Esophagus muscularis mucosa (tissue), 4 donors: ENCODE measurements at regions not wholly inside any gene's neighbourhood (a gene's known extent, or its start where the extent isn't known, plus 50 kb on each side); places are given as distances from the start of the nearest gene placed in this dataset.

Source experiments
- DNase-seq: peaks from one replicate; pipeline ENCODE4 v3.0.0-alpha.2; 2017; ENCODE audit errors: extremely low spot score
- H3K27ac ChIP-seq, 4 donors: fragments of 200-600 bp; sonication (generic); replicated peaks in 1 of 4; 1 replicate in 3 of 4; 2 replicates in 1 of 4; pipeline ENCODE4 v1.5.1; 2016 to 2019; ENCODE audit warnings: mild to moderate bottlenecking in 1 of 4
- H3K27me3 ChIP-seq, 4 donors: fragments of 200-600 bp; sonication (generic); one replicate each; pipeline versions ENCODE4 v1.5.1 to v1.6.0; 2016 to 2019
- H3K36me3 ChIP-seq, 4 donors: fragments of 200-600 bp; sonication (generic); one replicate each; pipeline ENCODE4 v1.5.1; 2016 to 2019
- H3K4me1 ChIP-seq, 4 donors: fragments of 200-600 bp; sonication (generic); one replicate each; pipeline ENCODE4 v1.5.1; 2016 to 2019
- H3K4me3 ChIP-seq, 4 donors: fragments of 200-600 bp; sonication (generic); 1 replicate in 2 of 4; 2 replicates in 2 of 4; pipeline ENCODE4 v1.5.1; 2016 to 2019; ENCODE audit warnings: mild to moderate bottlenecking in 4 of 4, moderate library complexity in 1 of 4
- H3K9me3 ChIP-seq, 4 donors: fragments of 200-600 bp; sonication (generic); 1 replicate in 3 of 4; 2 replicates in 1 of 4; pipeline ENCODE4 v1.5.1; 2016 to 2019
- EP300 ChIP-seq: sonication (generic); formaldehyde crosslinking; IDR thresholded peaks from one replicate; pipeline ENCODE4 v1.6.1; 2017; ENCODE audit warnings: antibody characterized with exemption
- POLR2A ChIP-seq: fragments of 450-650 bp; IDR thresholded peaks from one replicate; pipeline ENCODE4 v1.6.1; 2017; ENCODE audit warnings: antibody characterized with exemption, moderate library complexity, mild to moderate bottlenecking, low read depth
- POLR2AphosphoS5 ChIP-seq, 2 donors: sonication (generic); formaldehyde crosslinking; IDR thresholded peaks; one replicate each; pipeline ENCODE4 v1.6.1; 2017; ENCODE audit warnings: antibody characterized with exemption in 2 of 2
- WGBS: methylation state at CpG from one replicate; pipeline ENCODE4 v1.1.5; 2018; 5-methylcytosine and 5-hydroxymethylcytosine counted together
- intact Hi-C: fragments of 100-400 bp; cut with DNase I; formaldehyde crosslinking; loops from one replicate; pipeline ENCODE4 v1.15.1; 2023
- TF ChIP-seq, protein P1 (sequence below), 3 experiments: fragments of 200-600 bp in 2 of 3; fragments of 450-650 bp in 1 of 3; sonication (generic) in 2 of 3; IDR thresholded peaks; one replicate each; pipeline ENCODE4 v1.5.1; 2017 to 2019; ENCODE audit warnings: antibody characterized with exemption in 3 of 3, mild to moderate bottlenecking in 2 of 3, moderate library complexity in 1 of 3

DNA sequence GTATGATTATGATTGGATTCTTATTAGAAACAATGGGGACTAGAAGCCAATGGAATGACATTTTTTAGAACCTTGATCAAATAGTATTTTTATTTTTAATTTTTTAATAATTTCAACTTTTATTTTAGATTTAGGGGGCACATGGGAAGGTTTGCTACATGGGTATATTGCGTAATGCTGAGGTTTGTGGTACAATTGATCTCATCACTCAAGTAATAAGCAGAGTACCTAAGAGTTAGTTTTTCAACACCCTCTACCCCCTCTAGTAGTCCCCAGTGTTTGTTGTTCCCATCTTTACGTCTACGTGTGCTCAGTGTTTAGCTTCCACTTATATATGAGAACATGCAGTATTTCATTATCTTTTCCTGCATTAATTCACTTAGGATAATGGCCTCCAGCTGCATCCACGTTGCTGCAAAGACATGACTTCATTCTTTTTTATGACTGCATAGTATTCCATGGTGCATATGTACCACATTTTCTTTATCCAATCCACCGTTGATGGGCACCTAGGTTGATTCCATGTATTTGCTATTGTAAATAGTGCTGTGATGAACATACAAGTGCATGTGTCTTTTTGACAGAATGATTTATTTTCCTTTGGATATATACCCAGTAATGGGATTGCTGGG, 281.1 kb upstream of the MAN1A1 start:
- Histone ChIP-seq H3K4me3 (no peak overlapping the region), H3K27ac (no peak overlapping the region), H3K9me3 (no peaks in the 10 kb centered on the region), H3K27me3 (no peaks in the 10 kb centered on the region), H3K4me1 (no peaks in the 10 kb centered on the region), H3K36me3 (no peaks in the 10 kb centered on the region)
- no peak for DNase-seq
- no peak for TF ChIP-seq POLR2AphosphoS5 (IDR thresholded peaks at IDR 0.05)
- no peak for TF ChIP-seq EP300
- TF ChIP-seq, protein P1, sequence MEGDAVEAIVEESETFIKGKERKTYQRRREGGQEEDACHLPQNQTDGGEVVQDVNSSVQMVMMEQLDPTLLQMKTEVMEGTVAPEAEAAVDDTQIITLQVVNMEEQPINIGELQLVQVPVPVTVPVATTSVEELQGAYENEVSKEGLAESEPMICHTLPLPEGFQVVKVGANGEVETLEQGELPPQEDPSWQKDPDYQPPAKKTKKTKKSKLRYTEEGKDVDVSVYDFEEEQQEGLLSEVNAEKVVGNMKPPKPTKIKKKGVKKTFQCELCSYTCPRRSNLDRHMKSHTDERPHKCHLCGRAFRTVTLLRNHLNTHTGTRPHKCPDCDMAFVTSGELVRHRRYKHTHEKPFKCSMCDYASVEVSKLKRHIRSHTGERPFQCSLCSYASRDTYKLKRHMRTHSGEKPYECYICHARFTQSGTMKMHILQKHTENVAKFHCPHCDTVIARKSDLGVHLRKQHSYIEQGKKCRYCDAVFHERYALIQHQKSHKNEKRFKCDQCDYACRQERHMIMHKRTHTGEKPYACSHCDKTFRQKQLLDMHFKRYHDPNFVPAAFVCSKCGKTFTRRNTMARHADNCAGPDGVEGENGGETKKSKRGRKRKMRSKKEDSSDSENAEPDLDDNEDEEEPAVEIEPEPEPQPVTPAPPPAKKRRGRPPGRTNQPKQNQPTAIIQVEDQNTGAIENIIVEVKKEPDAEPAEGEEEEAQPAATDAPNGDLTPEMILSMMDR (IDR thresholded peaks at IDR 0.05) = no peak
- no peak for TF ChIP-seq POLR2A
- intact Hi-C loops = no loop called here
- 92% methylated on average over 5 of the region's 5 CpGs for WGBS

DNA sequence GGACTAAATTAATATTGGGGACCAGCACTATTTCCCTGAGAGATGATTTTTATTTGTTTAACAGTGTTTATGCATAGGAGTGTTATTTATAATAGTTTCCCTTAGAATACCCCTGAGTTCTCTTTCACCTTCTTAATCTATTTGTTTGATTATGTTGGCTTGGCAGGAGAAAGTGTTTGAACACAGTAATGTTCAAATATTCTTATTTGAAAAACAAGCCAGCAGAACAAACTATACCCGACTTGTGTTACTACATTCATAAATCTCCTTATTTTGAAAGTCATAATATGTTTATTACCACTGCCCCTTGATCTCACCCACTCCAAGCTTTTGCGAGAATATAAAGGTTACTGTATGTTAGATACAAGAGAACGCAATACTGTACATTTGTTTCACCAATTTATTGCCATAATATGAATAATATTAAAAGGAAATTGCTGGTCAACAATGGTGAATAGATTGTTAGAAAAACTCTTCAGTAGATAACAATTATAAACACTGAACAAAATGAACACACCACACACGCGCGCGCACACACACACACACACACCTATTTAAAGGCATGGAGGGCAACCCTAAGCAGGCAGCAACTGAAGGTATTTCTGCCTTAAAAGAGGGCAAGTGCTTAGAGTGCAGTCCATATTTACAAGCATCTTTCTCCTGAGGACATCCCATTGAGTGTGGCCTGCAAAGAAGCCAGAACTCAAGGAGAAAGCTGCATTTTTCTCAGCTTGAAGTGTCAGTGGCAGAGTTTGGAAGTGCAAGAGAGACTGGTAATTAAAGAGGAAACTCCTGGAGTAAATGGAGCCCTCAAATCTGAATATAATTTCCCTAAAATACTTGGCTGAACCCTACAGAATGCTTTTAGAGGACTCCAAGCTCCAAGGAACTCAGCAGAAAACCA, 279.4 kb upstream of the MAN1A1 start:
- Histone ChIP-seq H3K27ac (no peak overlapping the region), H3K9me3 (no peaks in the 10 kb centered on the region), H3K27me3 (no peaks in the 10 kb centered on the region), H3K4me3 (no peak overlapping the region), H3K4me1 (no peaks in the 10 kb centered on the region), H3K36me3 (no peaks in the 10 kb centered on the region)
- DNase-seq = no peak
- intact Hi-C loops = no loop called here
- 89% methylated on average over 7 of the region's 7 CpGs for WGBS
- no peak for TF ChIP-seq EP300
- TF ChIP-seq POLR2A = no peak
- TF ChIP-seq POLR2AphosphoS5 (IDR thresholded peaks at IDR 0.05) = no peak
- TF ChIP-seq, protein P1 (IDR thresholded peaks at IDR 0.05) = no peak

DNA sequence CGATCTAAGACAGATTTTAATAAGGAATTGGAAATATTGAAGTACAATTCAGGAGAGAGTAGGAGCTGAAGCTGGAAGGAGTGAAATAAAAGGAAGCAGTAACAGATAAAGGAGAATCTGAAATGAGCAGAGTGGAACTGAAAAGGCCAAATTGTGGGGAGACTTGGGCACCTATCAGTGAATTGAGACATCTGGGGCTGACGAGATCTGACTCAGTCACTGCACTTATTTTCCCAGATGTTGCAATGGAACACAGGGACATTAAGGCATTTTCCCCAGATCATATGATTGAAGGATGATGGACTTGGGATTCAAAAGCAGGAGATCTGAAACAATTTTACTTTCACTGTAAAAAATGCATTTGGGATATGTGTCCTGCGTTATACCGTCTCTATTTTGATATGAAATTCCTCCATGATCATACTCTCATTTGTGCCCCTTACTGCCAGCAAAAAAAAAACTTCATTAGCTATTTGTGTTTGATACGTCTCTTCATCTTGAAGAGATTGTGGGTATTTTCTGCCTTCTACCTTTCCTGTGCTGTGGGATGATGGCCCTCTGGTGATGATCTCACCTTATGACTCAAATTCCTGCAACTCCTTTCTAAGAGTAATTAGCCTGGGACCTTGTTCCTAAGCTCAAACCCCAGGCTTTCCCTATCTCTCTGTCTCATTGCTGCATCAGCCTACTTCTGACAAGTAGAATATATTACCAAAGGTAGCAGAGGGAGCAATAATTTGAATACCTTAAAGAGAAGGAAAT, 278.5 kb upstream of the MAN1A1 start:
- Histone ChIP-seq H3K36me3 (no peaks in the 10 kb centered on the region), H3K27ac (no peak overlapping the region), H3K27me3 (no peaks in the 10 kb centered on the region), H3K9me3 (no peaks in the 10 kb centered on the region), H3K4me3 (no peak overlapping the region), H3K4me1 (no peaks in the 10 kb centered on the region)
- intact Hi-C loops = no loop called here
- TF ChIP-seq POLR2AphosphoS5 (IDR thresholded peaks at IDR 0.05) (no peak), POLR2A (no peak), EP300 (no peak)
- TF ChIP-seq, protein P1 (IDR thresholded peaks at IDR 0.05) = no peak
- DNase-seq = no peak
- 78% methylated on average over 5 of the region's 5 CpGs for WGBS

DNA sequence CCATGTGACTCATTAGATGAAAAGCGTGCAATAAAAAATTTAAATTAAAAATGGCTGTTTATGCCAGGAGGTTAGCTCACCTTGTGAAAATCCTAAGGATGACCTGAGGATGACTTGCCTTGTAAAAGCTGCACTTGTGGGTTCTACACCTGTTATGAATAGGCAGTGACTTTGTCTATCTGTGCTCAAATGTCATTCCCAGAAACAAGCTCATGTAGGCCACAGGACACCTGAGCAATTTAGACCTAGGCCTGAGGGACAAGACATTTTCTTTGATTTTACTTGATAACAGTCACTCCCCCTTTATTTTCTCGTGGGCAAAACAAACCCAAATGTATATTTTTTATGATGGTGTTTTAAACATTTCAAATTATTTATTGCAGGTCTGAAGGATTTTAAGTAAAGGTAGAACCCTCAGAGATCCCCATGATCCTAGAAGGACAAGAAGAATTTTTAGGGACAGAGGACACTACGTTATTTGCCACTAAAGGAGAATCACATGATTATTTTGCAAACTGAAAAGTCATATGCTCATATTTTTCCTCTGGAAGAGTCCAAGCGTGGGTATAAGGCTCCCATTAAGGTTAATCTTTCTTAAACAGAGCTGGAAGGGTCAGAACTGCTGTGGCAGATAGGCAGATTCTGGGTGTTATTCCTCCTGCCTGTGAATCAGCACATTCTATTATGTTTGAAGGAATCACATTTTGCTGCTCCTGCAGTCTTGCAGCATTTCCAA, 277.5 kb upstream of the MAN1A1 start:
- DNase-seq = no peak
- intact Hi-C loops = no loop called here
- Histone ChIP-seq H3K4me1 (no peaks in the 10 kb centered on the region), H3K36me3 (no peaks in the 10 kb centered on the region), H3K4me3 (no peak overlapping the region), H3K27ac (no peak overlapping the region), H3K27me3 (no peaks in the 10 kb centered on the region), H3K9me3 (no peaks in the 10 kb centered on the region)
- TF ChIP-seq POLR2A (no peak), POLR2AphosphoS5 (IDR thresholded peaks at IDR 0.05) (no peak), EP300 (no peak)
- TF ChIP-seq, protein P1 (IDR thresholded peaks at IDR 0.05) = no peak
- WGBS = 91% methylated on average over 4 of the region's 4 CpGs
